ENCODE measurements at regions not wholly inside any gene's neighbourhood (a gene's known extent, or its start where the extent isn't known, plus 50 kb on each side); places are given as distances from the start of the nearest gene placed in this dataset.
A peak's percentile ranks its signal among the peaks of the same experiment; 100 is the strongest.
"Not testable (repeated sequence)": the region's sequence is repeated elsewhere in the genome, so short reads cannot be mapped to it uniquely, and the experiment has no call there.

DNA sequence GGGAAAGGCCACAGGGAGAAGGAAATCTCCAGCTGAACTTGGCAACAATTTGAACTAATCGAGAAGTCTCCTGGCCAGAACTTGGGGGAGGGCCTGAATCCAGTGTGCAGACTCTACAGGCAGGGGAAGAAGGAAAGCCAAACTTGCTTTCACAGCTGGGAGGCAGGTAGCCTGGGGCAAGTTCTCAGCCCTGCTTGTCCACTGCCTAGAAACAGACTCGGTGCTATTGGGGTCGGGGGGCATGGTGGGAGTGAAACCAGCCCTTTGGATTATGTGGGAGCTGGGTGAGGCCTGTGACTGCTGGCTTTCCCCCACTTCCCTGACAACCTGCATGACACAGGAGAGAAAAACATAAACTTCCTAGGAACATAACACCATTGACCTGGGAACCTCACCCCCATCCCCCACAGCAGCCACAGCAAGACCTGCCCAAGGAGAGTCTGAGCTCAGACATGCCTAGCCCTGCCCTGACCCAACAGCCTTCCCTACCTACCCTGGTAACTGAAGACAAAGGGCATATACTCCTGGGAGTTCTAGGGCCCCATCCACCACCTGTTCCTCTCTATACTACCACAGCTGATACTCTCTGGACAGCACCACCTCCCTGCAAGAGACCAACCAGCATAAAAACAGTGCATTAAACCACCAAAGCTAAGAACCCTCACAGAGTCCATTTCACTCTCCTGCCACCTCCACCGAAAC, 103.7 kb upstream of the MNS1 start:
- FAIRE-seq (no peak), DNase-seq (ENCODE audit: extremely low spot score, insufficient read length, low read depth) (no peak)

DNA sequence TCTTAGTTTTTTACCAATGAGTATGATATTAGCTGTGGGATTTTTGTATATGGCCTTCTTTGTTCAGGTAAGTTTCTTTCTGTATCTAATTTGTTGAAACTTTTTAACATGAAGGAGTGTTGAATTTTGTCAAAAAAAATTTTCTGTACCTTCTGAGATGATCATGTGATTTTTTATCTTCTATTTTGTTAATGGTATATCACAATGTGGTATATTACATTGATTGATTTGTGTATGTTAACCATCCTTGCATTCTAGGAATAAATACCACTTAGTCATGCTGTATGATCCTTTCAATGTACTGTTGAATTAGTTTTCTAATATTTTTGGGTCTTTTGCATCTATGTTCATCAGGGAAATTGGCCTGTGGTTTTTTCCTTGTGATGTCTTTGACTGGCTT, 92.5 kb upstream of the MNS1 start:
- DNase-seq (ENCODE audit: extremely low spot score, insufficient read length, low read depth) (no peak), FAIRE-seq (no peak)

DNA sequence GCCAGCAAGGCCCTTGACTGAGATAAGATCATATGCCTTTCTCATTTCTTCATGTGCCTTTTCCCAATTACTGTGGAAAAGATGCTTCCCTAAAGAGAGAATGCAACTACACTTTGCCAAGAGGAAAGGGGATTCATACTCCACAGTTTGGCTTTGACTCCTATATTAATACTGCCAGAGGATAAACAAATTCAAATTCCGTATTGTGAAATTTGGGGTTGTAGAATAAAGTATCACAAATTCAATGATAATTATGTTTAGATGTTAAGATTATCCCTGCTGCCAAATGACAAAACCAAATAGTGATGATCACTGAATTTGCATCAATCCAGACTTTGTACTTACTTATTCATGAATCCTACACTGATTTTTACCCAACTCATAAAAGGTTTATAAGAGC, 88.5 kb upstream of the MNS1 start:
- FAIRE-seq = no peak
- no peak for DNase-seq (ENCODE audit: extremely low spot score, insufficient read length, low read depth)

DNA sequence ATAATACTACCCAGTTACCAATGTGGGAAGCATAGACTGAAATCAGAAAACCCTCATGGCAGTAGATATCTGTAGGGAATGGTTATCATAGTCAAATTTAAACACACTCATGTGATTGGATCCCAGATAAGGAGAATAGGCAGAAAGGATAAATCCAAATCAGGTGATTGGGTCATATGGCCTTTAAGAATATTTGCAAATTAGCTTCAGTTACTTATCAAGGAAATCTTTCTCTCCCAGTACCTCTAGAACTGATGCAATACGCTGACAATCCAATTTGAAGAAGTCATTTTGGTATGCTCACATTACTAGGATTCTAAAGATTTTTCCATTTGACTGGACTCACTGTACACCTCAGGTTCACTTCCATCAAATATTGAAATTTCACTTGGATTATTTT, 87.7 kb upstream of the MNS1 start:
- FAIRE-seq (no peak), DNase-seq (ENCODE audit: extremely low spot score, insufficient read length, low read depth) (no peak)

DNA sequence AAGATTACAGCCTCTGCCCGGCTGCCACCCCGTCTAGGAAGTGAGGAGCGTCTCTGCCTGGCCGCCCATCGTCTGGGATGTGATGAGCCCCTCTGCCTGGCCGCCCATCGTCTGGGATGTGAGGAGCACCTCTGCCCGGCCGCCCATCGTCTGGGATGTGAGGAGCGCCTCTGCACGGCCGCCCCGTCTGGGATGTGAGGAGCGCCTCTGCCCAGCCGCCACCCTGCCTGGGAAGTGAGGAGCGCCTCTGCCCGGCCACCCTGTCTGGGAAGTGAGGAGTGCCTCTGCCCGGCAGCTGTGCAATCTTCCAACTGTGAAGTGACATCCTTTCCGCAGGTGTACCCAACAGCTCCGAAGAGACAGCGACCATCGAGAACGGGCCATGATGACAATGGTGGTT, 75.6 kb upstream of the MNS1 start:
- FAIRE-seq; DNase-seq (ENCODE audit: extremely low spot score, insufficient read length, low read depth): not testable (repeated sequence)

DNA sequence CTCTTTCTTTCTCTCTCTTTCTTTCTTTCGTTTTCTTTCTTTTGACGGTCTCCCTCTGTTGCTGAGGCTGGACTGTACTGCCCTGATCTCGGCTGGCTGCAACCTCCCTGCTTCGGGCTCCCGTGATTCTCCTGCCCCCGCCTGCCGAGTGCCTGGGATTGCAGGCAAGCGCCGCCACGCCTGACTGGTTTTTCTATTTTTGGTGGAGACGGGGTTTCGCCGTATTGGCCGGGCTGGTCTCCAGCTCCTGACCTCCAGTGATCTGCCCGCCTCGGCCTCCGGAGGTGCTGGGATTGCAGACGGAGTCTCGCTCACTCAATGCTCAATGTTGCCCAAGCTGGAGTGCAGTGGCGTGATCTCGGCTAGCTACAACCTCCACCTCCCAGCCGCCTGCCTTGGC, 75.2 kb upstream of the MNS1 start:
- not testable (repeated sequence) for DNase-seq (ENCODE audit: extremely low spot score, insufficient read length, low read depth); FAIRE-seq

DNA sequence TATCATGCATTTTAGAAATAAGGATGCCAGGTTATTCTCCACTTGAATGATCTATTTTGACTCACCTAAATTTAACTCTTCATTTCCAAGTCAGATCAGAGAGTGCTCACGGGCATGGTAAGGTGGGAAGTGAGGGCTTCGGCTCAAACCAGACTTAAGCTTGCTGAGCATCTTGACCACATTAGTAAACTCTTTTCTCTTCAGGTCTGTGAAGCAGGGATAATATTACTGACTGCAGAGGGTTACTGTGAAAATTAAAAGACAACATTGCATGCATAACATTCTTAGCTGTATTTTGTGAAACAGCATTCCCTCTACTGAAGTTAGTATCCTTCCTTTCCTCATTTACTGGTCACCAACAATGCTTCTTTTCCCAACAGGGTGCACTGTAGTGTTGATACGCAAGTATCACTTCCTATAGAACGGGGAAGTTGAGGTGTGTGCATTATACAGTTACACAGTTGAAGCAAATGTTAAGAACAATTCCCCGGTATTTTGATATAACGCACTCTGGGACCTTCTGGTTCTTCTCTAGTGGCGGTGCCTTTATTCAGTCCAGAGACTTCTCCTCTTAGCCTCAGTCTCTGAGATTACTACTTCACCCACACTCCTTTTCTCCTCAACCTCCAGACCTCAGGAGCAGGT, 74.1 kb upstream of the MNS1 start:
- DNase-seq (ENCODE audit: extremely low spot score, insufficient read length, low read depth) = no peak
- FAIRE-seq = no peak

DNA sequence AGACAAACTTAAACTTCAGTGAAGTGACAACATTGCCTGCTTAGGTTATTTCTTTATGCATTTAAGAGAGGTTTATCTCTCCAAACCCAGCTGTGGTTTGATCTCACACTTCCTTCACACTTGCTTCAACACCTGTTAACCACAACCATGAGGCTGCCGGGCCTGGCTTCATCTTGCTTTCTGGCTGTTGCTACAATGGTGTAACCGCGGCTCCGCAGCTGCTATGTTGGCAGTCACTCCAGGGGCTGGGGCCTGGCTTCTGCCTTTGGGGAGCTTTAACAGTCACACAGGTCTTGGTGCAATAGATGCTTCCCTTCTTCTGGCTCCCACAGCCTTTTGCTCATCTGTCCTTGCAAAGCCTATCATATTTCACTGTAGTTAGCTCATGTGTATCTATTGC, 72.9 kb upstream of the MNS1 start:
- peak; percentile 1 for DNase-seq (ENCODE audit: extremely low spot score, insufficient read length, low read depth)
- no peak for FAIRE-seq

DNA sequence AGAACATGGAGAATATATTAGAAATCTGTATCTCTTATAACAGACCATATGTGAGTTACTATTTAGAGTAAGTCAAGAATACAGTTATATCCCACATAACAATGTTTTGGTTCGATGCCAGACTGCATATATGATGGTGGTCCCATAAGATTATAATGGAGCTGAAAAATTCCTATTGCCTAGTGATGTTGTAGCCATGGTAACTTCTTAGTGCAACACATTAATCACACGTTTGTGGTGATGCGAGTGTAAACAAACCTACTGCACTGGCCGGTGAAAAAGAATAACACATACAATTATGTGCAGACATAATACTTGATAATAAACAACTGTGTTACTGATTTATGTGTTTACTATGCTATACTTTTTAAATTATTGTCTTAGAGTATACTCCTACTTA, 69.8 kb upstream of the MNS1 start:
- DNase-seq (ENCODE audit: extremely low spot score, insufficient read length, low read depth) (no peak), FAIRE-seq (no peak)

DNA sequence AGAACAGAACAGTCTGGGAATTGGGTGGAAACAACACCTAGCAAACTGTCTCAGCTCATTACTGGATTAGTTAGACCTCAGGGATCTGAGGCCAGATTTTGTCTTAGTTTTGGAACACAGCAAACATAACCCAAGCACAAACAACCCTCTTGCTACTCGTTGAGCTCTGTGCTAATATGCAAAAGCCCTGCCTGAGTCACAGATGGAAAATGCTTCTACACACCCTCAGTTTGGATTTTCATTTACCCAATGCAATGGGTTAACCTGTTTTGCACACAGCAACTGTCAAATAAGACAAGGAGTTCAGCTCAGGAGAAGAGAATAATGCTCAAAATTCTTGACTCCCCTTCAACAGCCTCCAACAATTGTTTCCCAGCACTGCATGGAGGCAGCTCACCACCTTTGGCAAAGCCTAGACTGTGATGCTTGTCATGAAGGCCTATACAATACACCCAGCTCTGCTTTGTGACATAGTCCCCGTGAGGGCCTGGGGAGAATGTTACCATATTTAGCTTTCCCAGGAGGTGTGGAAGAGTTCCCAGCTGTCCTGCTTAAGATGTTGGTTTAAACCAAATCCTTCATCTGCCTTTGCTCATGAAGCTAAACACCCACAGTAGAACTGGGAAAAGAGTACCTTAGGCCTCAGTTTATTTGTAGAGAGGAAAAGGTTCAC, 68.9 kb upstream of the MNS1 start:
- DNase-seq (ENCODE audit: extremely low spot score, insufficient read length, low read depth) (no peak), FAIRE-seq (no peak)

DNA sequence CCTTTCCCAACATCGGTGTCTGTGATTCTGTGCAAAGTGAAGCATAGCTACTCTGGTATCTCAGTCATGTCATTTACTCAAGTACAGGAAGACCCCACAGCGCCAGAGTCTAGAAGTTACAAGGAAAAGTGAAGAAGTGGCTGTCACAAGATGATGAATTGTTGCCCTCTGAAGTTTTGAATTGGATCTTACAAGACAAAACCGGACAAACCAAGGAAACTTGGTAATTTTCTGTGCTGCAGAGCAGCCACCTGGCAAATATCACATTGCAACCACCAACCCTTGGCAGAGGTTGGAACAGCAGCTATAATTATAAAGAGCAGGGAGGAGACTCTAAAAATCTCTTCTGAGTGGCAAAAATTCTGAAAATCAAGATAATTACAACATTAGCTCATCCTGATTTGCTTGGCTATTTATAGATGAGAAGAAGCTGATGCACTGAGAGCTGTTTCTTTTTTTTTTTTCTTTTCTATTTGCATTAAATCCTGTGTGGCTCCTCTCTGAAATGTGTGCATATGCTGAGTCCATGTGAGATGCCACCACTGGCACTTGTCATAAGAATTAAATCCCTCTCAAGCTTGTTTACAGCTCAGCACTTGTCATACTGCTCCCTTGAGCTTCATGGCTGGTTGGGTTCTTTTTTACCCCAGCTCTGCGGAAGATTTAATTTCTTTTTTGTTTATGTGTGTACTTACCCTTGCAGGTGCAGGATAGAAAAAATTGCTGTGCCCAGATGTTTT, 68.0 kb upstream of the MNS1 start:
- no peak for FAIRE-seq
- no peak for DNase-seq (ENCODE audit: extremely low spot score, insufficient read length, low read depth)

DNA sequence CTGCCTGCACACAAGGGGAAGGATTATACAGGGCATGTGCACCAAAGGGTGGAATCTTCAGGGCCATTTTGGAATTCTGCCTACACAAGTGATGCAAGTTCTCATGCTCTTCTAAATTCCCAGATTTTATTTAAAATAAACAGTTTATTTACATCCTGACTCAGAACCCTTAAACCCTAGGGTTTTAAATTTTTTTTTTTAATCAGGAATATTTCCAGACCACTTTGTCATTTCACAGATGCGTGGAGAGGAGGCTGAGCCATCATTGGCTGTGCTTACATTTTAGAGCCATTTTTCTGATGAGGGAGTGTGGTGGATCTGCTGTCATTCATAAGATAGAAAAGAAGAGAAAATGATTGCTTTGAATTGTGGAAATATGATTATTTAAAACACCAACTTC, 65.2 kb upstream of the MNS1 start:
- no peak for FAIRE-seq
- no peak for DNase-seq (ENCODE audit: extremely low spot score, insufficient read length, low read depth)

DNA sequence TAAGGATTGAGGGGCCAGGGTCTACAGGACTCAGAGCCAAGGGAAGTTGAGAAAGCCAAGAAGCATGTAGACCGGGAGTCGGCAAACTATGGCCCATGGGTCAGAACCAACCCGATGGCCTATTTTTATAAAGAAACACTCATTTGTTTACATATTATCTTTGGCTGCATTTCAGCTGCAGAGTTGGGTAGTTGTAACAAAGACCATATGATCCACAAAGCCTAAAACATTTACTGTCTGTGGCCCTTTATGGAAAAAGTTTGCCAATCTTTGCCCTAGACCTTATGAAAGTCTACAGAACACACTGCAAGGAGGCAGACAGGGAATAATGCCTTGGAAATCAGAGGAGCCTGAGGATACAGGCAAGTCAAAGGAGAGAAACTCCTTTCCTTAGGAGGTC, 63.2 kb upstream of the MNS1 start:
- FAIRE-seq (no peak), DNase-seq (ENCODE audit: extremely low spot score, insufficient read length, low read depth) (no peak)

DNA sequence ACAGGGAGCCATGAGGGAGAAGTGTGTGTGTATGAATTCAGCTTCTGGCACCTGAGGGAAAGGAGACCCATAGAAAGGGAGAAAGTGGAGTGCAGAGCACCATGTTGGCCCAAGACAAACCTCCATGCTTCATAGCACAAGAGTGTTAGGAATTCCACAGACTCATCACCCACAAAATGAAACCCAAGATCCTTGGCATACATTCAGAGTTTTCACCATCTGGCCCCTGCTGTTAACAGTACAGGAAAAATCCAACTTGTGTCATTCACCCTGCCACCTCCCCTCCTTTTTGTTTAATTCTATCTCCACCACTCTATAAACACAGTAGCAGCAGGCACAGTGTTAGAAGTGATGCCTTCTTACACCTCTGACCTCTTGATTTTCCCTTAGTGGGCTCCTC, 60.0 kb upstream of the MNS1 start:
- DNase-seq (ENCODE audit: extremely low spot score, insufficient read length, low read depth) (no peak), FAIRE-seq (no peak)

DNA sequence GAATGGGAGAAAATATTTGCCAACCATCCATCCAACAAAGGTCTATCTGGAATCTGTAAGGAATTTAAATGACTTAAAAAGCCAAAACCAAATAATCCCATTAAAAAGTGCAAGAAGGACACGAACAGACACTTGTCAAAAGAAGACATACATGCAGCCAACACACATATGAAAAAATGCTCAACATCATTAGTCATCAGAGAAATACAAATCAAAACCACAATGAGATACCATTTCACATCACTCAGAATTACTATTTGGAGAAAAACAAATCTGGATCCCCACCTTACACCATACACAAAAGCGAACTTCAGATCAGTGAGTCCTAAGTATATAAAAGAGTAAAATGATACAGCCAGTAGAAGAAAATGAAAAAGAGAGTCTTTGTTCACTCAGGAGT, 58.6 kb upstream of the MNS1 start:
- DNase-seq (ENCODE audit: extremely low spot score, insufficient read length, low read depth) (no peak), FAIRE-seq (no peak)

DNA sequence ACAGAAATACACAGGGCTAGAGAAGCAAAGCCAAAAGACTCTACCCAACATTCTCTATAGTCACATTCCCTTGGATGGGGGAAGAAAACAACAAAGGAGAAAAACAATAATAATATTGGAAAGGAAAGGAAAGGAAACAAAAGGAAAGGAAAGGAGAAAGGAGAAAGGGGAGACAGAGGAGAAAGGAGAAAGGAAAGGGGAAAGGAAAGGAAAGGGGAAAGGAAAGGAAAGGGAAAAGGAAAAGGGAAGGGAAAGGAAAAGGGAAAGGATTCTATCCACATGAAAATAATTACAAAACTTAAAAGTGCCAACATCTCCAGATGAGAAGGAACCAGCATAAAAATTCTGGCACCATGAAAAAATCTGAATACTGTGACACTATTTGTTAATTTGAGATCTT, 54.1 kb upstream of the MNS1 start:
- DNase-seq (ENCODE audit: extremely low spot score, insufficient read length, low read depth) = no peak
- FAIRE-seq = no peak

All from GM18507 (cell line).